Heart right ventricle (tissue), 16 donors: ENCODE measurements at regions not wholly inside any gene's neighbourhood (a gene's known extent, or its start where the extent isn't known, plus 50 kb on each side); places are given as distances from the start of the nearest gene placed in this dataset.

Experiments used
- ATAC-seq, 8 donors: fragments of 200-7000 bp; cut with Tn5 transposase; one replicate each; pipeline ENCODE4 v1.9.1; 2020; ENCODE audit warnings: mild to moderate bottlenecking in 8 of 8, moderate library complexity in 8 of 8, moderate number of reproducible peaks in 1 of 8
- DNase-seq, 2 donors: peaks; one replicate each; pipeline ENCODE4 v3.0.0-alpha.2; 2020
- H3K27ac ChIP-seq, 10 donors: fragments of 200-600 bp; sonication (generic) in 2 of 10; one replicate each; pipeline versions ENCODE4 v1.5.0 to v1.8.0; 2020 to 2022; ENCODE audit warnings: mild to moderate bottlenecking in 3 of 10
- H3K27me3 ChIP-seq, 7 donors: fragments of 200-600 bp; one replicate each; pipeline ENCODE4 v1.8.0; 2021 to 2022; ENCODE audit warnings: mild to moderate bottlenecking in 2 of 7
- H3K36me3 ChIP-seq, 9 donors: fragments of 200-600 bp; sonication (generic) in 1 of 9; one replicate each; pipeline versions ENCODE4 v1.5.0 to v1.8.0; 2020 to 2022; ENCODE audit warnings: mild to moderate bottlenecking in 2 of 9
- H3K4me1 ChIP-seq, 9 donors: fragments of 200-600 bp; sonication (generic) in 1 of 9; one replicate each; pipeline versions ENCODE4 v1.5.0 to v1.8.0; 2020 to 2022; ENCODE audit warnings: mild to moderate bottlenecking in 4 of 9
- H3K4me3 ChIP-seq, 10 donors: fragments of 200-600 bp; sonication (generic) in 2 of 10; one replicate each; pipeline versions ENCODE4 v1.5.0 to v1.8.0; 2020 to 2022; ENCODE audit warnings: mild to moderate bottlenecking in 7 of 10, moderate library complexity in 2 of 10
- H3K9me3 ChIP-seq, 11 donors: fragments of 200-600 bp in 10 of 11; sonication (generic) in 2 of 11; one replicate each; pipeline versions ENCODE4 v1.5.0 to v1.8.0; 2013 to 2022; ENCODE audit warnings: mild to moderate bottlenecking in 2 of 11, control low read depth in 1 of 11, moderate library complexity in 1 of 11
- CTCF ChIP-seq, 9 donors: fragments of 200-600 bp; sonication (generic) in 2 of 9; IDR thresholded peaks; one replicate each; pipeline versions ENCODE4 v1.5.0 to v1.8.0; 2021 to 2022; ENCODE audit warnings: antibody characterized with exemption in 9 of 9, mild to moderate bottlenecking in 5 of 9, moderate library complexity in 1 of 9
- WGBS, 2 donors: extraction: QIAGEN DNeasy Blood & Tissue Kit; methylation state at CpG; one replicate each; pipeline ENCODE4 v1.1.7; 2013; ENCODE audit warnings: inconsistent platforms in 1 of 2; 5-methylcytosine and 5-hydroxymethylcytosine counted together
- intact Hi-C, 10 donors: fragments of 100-400 bp; cut with DNase I; formaldehyde crosslinking; loops; one replicate each; pipeline versions ENCODE4 v1.11.1 to v1.14.2; 2022
- donor health status: Arrhythmogenic right ventricular cardiomyopathy.
- donor health status: ischemic (EF 13 %, LVEDD 7.1; RV severe dilation, severe dysfunction).
- donor health status: healthy with polysubstance abuse.
- donor health status: DM: no; HTN: yes; CAD: no.
- donor health status: DM: no; HTN: no; CAD: no.
- donor health status: ischemic (EF 25% LVEDD 6.9; RV normal size, moderate dysfunction).
- donor health status: ischemic (EF 25% LVEDD 5.7; RV mildly dilated, moderate dysfunction).
- donor health status: healthy.
- donor health status: DM: yes; HTN: yes; CAD: no.
- donor health status: Ischemic cardiomyopathy.
- donor health status: ischemic (EF 35%, LVEDD 5.7; RV mildly dilated, moderate dysfunction).
- donor health status: nonischemic (EF 11% LVEDD 7.7; RV severe dilation, severe dysfunction).
- donor health status: DM: yes; HTN: yes; CAD: no.
- donor health status: PGD.
- donor health status: ischemic (EF 29% LVEDD 5.4; RV normal size, mild dysfunction).
- donor health status: nonischemic (EF 23%, LVEDD 6.1; RV moderate dilation, normal function).

GRCh38 chr22:49543876-49544275, 283.8 kb downstream of the BRD1 start:
- DNase-seq = no peak

GRCh38 chr22:49541693-49542230, 285.9 kb downstream of the BRD1 start:
- no peak overlapping the region for H3K27ac ChIP-seq
- TF ChIP-seq CTCF (IDR thresholded peaks at IDR 0.05) = no peak
- peaks cover 0 to 3% (median 0%) of the 10 kb centered on the region in 7 donors for H3K27me3 ChIP-seq
- peaks cover 0 to 2% (median 0%) of the 10 kb centered on the region in 11 donors for H3K9me3 ChIP-seq
- no peak overlapping the region for H3K4me3 ChIP-seq
- no peaks in the 10 kb centered on the region for H3K4me1 ChIP-seq
- no peak for DNase-seq
- H3K36me3 ChIP-seq = no peaks in the 10 kb centered on the region
- intact Hi-C loops = no loop called here
- 91 to 92% methylated on average over 15 of the region's 15 CpGs for WGBS, 2 donors
- no peak for ATAC-seq

More at GRCh38 chr22:49543876-49544275, 283.8 kb downstream of the BRD1 start:
- TF ChIP-seq CTCF (IDR thresholded peaks at IDR 0.05) = no peak
- H3K36me3 ChIP-seq = no peaks in the 10 kb centered on the region
- no peak for ATAC-seq
- H3K4me3 ChIP-seq = no peak overlapping the region
- H3K4me1 ChIP-seq = no peaks in the 10 kb centered on the region
- WGBS, 2 donors = 83 to 85% methylated on average over 10 of the region's 10 CpGs
- H3K9me3 ChIP-seq = peaks cover 0 to 8% (median 0%) of the 10 kb centered on the region in 11 donors
- H3K27ac ChIP-seq = no peak overlapping the region
- H3K27me3 ChIP-seq = peaks cover 0 to 4% (median 0%) of the 10 kb centered on the region in 7 donors
- intact Hi-C loops = no loop called here

- H3K27ac ChIP-seq = no peak overlapping the region
- no peaks in the 10 kb centered on the region for H3K4me1 ChIP-seq
- no peak for DNase-seq
- 95 to 96% methylated on average over 59 of the region's 59 CpGs for WGBS, 2 donors
- no peaks in the 10 kb centered on the region for H3K9me3 ChIP-seq
- TF ChIP-seq CTCF (IDR thresholded peaks at IDR 0.05) = no peak
- H3K4me3 ChIP-seq = no peak overlapping the region
- intact Hi-C loops = no loop called here
- ATAC-seq = peak in 1 of 8 donors; percentile 22
- H3K27me3 ChIP-seq = peaks cover 0 to 6% (median 0%) of the 10 kb centered on the region in 7 donors
- H3K36me3 ChIP-seq = no peaks in the 10 kb centered on the region
These were observed 286.6 kb downstream of the BRD1 start for GRCh38 chr22:49540913-49541692.

GRCh38 chr22:49540084-49540912, 287.4 kb downstream of the BRD1 start:
- intact Hi-C loops = no loop called here
- ATAC-seq = no peak
- Histone ChIP-seq H3K27ac (no peak overlapping the region), H3K4me1 (no peaks in the 10 kb centered on the region), H3K4me3 (no peak overlapping the region), H3K9me3 (no peaks in the 10 kb centered on the region), H3K36me3 (no peaks in the 10 kb centered on the region), H3K27me3 (peaks cover 0 to 14% (median 4%) of the 10 kb centered on the region in 7 donors)
- DNase-seq = no peak
- WGBS, 2 donors = 82 to 84% methylated on average over 23 of the region's 23 CpGs
- no peak for TF ChIP-seq CTCF (IDR thresholded peaks at IDR 0.05)
